ENCODE measurements at regions not wholly inside any gene's neighbourhood (a gene's known extent, or its start where the extent isn't known, plus 50 kb on each side); places are given as distances from the start of the nearest gene placed in this dataset.

DNA sequence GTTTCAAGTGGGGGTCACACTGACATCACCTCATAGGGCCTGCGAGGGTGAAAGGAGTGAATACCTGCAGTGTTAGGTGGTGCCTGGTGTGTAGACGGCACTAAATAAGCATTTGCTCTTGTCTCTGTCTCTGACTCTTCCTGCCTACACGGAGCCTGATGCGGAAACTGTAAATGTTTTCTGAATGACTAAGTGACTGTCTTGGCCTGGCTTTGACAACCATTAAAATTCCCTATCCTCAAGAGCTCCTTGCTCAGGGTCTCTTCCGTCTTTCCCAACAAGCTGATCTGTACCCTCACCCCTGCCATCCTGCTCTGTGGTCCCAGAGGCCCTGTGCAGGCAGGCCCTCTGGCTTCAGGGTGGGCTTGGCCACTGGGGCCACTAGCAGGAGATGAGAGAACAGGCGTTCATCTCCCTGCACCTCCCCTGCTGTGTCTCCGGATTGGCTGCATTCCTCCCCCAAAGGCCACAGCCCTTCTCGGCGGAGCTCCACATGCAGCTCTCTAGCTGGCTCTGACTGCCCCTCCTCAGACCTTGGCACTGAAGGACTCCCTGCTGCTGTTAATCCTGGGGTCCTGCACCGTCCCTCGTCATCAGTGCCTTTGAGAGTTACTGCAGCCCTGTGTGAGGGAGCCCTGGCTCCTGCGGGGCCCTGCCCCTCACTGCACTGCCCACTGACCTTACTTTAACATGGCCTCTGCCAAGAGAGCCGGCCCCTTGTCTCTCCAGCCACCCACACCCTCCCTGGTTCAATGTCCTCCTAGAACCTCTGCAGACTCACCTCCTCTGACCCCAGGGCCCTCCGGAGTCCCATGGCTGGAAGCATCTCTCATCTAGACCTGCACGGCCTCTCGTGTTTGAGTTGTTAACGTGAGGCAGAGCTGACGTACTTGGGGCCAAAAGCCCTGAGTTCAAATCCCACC, 211.1 kb downstream of the MATN1 start:
- no peak for DNase-seq

- no peak for DNase-seq
These were observed 211.8 kb downstream of the MATN1 start for GRCh38 chr1:30511563-30511962.

- no peak for DNase-seq
These were observed 212.3 kb downstream of the MATN1 start for GRCh38 chr1:30511106-30511505.

DNA sequence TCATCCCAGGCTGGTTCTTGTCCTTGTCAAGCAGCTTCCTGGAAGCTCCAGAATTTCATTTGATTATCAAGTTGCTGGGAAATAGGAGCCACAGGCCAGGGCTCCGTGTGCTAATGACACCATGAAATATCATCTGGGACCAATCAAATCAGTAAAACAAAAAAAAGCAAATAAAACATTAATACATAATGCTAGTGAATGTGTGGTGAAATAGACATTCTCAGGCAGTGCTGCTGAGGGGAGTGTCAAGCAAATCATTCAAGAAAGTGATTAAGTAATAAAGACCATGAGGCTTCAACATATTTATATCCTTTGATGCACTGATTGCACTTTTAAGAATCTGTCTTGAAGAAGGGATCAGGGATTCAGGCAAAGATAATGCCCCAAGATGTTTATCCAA, 213.7 kb downstream of the MATN1 start:
- DNase-seq: no peak

GRCh38 chr1:30508611-30509010, 214.8 kb downstream of the MATN1 start:
- no peak for DNase-seq

- DNase-seq: no peak
These were observed 215.3 kb downstream of the MATN1 start for GRCh38 chr1:30508175-30508448.

DNA sequence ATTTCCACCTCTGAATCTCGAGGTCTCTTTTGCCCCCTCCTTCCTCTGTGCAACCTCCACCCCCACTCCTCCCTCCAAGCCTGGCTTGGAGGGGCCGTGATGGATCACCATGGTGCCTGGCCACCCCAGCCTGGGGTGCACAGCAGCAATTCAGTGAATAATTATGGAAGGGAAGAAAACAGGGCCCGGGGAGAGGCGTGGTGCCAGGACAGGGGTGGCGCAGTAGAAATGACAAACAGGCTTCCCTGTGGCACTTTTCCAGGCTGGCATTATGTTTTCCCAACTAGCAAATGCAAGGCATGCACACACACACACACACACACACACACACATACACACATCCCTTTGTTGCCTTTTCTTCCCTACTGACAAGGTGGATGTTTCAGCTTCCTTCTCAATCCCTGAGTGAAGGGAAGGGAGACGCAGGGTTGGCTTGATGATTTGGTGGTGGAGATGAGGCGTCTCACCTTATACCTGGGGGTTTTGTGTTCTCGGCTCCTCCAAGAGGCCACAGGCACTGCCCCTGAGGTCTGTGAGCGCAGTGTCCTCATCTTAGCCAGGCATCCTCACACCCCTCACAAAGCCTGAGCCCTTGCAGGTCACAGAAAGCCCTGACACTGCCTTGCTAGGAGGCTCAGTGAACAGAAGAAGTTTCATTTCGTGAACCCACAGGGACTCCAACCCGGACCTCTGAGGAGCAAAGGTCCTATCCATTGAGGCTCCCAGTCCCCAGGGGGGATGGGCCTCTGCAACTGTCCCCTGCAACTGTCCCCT, 215.8 kb downstream of the MATN1 start:
- no peak for DNase-seq

DNA sequence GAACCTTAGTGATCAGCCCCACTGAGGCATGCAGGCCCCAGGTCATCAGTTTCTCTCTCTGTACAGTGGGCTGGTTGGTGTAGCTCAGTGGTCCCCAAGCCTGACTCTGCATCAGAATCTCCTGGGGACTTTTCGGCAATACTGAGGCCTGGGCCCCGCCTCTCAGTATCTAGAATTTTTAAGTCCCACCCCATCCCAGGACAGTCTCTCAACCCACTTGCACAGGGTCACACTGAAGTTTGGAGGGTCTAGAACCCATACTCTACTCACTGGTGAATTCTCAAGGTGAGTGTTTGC, 216.4 kb downstream of the MATN1 start:
- no peak for DNase-seq

DNA sequence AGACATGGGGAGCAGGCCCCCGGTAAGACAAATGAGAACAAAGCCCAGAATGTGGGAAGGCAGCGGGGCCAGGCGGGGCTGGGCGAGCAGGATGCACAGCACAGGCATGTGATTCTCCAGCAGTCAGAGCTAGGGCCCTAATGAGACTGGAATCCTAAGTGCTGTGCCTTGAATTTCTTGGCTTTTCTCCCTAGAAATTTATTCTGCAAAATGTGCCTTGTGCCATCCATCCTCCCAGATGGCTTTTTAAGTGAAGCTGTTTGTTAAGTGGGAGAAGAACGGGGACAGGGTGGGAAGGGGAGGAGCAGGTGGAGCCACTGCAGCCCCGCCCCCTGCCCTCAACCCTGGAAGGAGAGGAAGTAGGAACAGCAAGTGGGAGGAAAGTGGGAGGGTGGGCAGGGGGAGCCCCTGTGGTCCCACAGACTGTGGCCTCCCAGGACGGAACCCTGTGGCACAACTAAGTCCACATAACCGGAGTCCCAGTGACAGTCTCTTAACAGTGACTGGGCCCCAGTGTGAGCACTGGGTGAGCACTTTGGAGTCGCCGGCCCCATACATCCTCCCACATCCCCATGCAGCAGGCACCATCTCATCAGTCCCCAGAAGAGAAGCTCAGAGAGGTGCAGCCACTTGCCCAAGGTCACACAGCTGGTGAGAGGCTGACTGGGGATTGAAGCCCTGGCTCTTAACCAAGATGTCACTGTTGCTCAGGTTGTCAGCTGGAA, 216.9 kb downstream of the MATN1 start:
- no peak for DNase-seq

DNA sequence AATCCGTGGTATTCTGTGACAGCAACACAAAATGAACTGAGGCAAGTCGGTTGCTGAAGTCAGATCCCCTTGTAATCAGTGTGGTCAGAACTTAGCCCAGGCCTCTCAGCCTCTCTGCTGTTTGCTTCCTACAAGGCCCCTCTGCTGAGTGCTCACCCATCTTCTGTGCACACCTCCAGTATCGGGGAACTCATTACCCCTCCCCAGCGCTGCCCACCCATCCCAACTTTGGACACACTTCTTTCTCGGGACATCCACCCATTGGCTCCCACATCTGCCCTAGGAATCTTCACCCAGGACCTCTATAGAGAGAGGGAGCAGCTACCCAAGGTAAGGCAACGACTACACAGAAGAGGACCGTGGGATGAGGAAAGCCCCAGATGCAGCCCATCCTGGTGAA, 217.5 kb downstream of the MATN1 start:
- no peak for DNase-seq

GRCh38 chr1:30492451-30492850, 230.9 kb downstream of the MATN1 start:
- no peak for DNase-seq

- no peak for DNase-seq
These were observed 231.6 kb downstream of the MATN1 start for GRCh38 chr1:30491831-30492230.

DNA sequence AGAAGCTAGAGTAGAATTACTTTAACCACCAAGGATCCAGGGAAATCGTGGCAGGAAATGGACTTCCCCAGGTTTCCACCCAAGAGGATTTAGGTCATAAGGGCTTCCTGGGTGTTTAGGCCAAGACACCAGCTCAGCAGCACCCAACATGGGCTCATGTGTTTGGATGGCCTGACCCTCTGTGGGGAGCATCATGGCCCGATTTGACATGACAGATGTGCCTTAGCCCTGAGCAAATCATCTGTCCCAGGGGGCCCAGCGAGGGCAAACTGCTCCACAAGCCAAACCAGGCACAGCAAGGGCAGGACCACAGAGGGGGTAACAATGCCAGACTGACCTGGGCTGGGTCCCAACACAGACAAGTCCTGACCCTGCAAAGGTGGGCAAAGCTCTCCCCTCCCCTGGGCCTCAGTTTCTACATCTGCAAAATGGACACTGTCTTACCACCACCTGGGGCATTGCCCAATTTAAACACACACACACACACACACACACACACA, 232.8 kb downstream of the MATN1 start:
- no peak for DNase-seq

DNA sequence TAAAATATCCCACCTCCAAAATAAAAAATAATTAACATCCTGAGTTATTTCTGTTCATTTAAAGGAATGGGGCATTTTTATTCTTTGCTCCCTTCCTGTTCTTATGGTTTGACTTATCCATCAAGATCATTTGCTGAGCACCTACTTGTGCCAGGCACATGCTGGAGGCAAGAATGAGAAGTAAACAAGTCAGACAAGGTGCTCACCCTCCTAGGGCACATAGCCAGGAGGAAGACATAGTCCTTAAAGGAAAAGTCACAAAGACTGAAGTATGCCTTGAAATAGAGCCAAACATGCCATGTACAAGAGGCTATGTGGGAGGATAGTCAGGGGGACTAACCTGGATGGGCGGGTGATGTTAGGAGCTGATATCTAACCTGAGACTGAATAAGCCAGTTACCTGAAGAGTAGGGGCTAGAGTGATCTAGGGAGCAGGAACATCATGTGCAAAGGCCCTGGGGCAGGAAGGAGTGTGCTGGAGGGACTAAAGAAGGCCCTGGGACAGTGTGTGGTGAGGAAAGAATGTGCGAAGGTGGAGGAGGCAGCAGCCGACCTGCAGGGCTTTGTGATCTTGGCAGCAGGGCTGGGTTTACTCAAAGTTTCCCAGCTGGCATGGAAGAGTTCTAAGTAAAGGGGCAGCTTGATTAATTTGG, 233.5 kb downstream of the MATN1 start:
- DNase-seq: no peak

DNA sequence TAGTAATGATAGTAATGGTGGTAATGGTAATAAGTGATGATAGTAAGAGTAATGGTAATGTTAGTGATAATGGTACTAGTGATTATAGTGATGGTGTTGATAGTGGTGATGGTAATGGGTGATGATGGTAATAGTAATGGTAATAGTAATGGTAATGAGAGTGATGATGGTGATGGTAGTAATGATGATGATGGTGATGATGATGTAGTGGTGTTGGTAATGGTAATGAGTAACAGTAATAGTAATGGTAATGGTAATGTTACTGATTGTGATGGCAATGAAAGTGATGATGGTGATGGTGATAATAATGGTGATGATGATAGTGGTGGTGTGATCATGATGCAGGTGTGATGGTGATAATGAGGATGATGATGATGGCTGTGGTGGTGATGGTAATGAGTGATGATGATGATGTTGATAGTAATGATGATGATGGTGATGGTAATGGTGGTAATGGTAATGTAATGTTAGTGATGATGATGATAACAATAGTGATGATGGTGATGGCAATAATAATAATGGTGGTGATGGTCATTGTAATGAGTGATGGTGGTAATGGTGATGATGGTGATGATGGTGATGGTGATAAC, 235.0 kb downstream of the MATN1 start:
- DNase-seq: no peak

GRCh38 chr1:30487042-30487441, 236.3 kb downstream of the MATN1 start:
- no peak for DNase-seq

DNA sequence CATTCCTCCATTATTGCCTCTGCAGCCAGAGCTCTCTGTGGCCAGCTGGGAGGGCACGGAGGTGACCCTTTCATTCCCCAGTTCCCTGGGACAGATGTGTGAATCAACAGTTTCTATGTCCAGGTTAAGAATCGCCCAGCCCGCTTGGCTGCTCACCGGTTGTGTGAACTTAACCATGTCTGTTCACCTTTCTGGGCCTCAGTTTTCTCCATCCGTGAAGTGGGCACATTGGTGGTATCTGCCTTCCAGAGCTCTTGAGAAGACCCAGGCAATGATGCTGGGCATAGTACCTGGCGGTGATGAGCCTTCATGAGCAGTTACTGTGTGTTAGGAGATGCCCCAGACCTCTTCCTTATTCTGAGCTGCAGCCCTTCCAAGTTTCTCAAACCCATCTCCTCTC, 238.3 kb downstream of the MATN1 start:
- no peak for DNase-seq

GRCh38 chr1:30484668-30485067, 238.7 kb downstream of the MATN1 start:
- DNase-seq: no peak

DNA sequence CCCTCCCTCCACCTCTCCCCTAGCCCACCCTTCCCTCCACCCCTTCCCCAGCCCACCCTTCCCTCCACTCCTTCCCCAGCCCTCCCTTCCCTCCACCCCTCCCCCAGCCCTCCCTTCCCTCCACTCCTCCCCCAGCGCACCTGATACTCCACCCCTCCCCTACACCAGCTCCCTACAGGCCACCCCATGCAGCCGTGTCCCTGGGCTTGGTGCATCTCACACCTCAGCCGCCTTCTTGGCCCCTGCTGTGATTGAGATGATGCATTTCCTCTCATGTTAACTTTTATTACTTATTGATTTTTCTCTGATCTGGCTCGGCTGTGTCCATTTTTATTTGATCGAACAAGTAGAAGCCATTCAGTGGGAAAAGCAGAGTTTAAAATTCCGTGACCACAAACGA, 243.8 kb downstream of the MATN1 start:
- DNase-seq: no peak

GRCh38 chr1:30478799-30479563, 244.4 kb downstream of the MATN1 start:
- no peak for DNase-seq

GRCh38 chr1:30478283-30478682, 245.1 kb downstream of the MATN1 start:
- no peak for DNase-seq

GRCh38 chr1:30477588-30477987, 245.8 kb downstream of the MATN1 start:
- no peak for DNase-seq
